Activated CD8-positive, alpha-beta memory T cell treated with anti-CD3 and anti-CD28 coated beads, Interleukin-2, amount 50 U/mL, for 48 hours (primary cell): ENCODE measurements at regions not wholly inside any gene's neighbourhood (a gene's known extent, or its start where the extent isn't known, plus 50 kb on each side); places are given as distances from the start of the nearest gene placed in this dataset.

ENCODE experiments used
- DNase-seq: peaks from one replicate; pipeline ENCODE4 v3.0.0-alpha.2; 2020

DNA sequence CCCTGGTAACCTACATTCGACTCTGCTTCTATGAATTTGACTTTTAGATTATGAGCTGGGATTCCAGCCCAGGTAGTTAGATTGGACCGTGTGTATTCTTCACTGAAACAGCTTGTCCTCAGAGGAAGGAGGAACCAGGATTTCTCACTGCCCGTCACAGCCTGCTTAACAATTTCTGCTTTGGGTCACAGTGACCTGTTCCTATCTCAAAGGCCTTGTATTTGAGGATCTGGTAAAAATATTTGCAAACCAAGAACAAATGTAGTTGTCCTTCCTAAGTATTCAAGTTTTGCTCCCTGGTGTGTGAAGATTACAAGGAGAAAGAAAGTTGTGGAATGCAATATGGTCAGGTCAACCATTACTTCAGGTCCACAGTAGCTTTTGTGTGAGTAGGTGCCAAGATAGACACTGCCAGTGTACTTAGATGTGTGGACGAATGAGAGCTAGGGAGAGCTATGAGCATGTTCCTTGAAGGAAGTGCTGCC, 55.1 kb downstream of the KIF4B start:
- no peak for DNase-seq

DNA sequence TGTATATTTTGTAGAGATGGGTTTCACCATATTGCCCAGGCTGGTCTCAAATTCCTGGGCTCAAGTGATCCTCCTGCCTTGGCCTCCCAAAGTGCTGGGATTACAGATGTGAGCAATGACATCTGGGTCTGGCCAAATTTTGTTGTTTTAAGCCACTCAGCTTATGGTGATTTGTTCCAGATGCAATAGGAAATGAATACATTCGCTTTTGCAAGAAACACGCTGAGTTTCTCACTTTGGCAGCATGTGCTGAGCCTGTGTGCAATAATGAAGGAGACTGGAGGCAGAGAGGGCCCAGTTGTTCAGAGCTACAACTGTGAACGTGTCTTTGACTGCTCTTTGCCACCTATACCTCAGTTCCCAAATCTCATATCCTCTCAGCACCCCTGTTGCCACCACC, 56.4 kb downstream of the KIF4B start:
- DNase-seq, result no peak

DNA sequence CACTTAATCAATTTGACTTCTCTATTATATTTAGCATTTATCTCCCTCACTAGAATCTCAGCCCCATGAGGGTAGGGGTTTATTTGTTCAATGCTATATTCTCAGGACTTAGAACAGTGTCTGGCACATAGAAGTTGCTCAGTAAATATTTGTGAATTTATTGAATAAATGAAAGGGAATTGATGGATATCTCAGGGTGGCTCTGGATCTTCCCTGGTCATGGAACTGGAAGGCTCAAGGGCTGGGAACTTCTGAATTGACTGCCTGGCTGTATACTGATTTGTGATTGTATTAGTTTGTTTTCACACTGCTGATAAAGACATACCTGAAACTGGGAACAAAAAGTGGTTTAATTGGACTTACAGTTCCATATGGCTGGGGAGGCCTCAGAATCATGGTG, 57.2 kb downstream of the KIF4B start:
- DNase-seq, result no peak

DNA sequence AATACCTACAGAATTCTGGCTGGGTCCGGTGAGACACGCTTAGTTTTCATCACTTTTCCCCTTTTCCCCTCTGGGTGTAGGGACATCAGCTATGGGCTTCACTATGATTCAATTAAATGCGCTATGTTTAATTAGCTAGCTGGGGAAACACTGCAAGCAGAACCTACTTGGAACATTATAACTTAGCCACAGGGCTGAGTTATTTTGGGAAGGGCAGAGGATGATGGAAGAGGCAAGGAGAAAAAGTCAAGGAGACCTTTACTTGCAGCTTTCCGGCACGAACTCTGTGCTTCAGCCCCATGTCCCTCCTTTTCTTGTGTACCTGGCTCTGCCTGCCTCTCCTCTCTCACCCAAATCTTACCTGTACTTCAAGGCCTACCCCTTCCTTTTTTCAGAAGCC, 62.8 kb downstream of the KIF4B start:
- DNase-seq, result no peak

DNA sequence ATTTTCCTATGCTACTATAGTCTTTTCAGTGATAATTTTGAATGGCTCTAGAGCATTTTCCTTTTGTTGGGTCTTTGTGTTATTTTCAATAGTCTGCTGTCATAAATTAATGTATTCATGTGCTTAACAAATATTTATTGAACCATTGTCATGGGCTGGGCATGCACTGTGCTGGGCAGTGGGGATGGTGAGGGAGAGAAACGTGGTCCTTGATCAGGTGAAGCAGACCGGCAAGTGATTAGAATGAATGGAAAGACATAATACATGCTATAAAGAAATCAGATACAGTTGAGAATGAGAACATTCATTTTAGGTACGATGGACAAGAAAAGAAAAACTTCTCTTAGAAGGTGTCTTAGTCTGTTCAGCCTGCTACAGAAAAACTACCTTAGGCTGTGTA, 66.1 kb downstream of the KIF4B start:
- DNase-seq, result no peak

DNA sequence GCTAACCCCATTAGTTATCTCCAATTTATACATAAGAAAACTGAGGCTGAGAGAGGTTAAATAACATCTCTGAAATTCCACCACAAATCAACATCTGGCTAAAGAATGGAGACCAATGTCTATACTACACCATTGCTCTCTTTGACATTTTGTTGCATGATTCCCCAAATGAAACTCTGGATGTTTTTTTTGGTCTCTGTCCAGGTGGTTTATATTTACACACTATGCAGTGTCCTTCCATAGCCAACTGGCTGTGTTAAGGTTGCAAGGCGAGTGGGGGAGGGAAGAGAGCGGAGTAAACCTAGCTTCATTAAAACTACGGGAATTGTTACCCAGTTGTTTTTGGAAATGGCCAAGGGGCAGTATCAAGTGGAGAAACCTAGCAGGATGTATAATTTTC, 67.2 kb downstream of the KIF4B start:
- DNase-seq, result no peak

DNA sequence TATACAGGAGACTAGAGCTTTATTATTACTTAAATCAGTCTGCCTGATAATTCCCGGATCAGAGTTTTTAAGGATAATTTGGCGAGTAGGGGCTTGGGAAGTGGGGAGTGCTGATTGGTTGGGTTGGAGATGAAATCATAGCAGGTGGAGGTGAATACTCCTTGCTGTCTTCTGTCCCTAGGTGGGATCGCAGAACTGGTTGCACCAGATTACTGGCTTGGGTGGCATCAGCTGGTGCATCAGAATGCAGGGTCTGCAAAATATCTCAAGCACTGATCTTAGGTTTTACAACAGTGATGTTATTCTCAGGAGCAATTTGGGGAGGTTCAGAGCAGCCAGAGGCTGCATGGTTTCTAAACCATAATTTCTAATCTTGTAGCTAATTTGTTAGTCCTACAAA, 68.1 kb downstream of the KIF4B start:
- no peak for DNase-seq

DNA sequence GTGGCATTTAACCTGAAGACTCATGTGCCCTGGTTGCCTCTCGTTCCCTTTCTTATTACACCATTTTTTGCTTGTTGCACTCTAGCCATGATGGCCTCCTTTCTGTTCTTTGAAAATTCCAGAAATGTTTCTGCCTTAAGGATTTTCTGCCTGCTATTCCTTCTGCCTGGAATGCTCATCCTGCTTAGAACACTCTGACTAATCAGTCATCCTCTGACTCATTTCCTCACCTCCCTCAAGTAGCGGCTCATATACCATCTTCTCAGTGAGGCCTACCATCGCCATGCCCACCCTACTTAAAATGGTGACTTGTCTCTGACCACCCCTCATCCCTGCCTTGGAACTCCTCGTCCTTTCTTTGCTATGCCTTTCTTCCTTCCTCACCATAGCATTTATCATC, 68.8 kb downstream of the KIF4B start:
- no peak for DNase-seq

DNA sequence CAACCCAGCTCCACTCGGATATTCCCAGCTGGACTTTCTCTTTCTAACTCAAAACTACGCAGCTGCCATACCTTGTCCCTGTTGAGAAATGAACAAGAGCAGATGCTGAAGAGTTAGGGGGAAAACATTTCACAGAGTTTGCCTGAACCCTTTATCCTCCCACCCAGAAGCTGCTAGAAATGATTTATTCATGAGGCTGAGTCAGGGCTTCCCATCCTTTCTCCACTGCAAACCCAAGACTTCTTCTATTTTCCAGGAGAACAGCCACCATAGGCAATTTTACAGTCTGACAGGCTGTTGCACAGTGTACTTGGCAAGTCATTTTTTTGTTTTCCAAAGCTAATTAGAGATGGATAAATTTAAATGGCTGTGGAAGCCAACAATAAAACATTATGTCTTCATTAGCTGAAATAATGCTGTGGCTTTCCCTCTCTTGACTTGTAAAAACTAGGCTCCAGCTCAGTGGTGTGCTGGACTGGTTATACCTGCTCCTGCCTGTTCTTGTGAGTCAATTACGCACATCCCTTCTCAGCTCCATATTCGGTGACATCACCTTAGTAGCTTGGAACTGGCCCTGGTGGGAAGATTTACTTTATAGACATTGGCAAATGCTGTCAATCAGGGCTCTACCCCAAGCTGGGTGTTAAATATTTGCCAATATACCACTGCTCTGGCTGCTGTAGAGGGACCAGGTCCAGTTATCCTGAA, 71.9 kb downstream of the KIF4B start:
- DNase-seq, result no peak

DNA sequence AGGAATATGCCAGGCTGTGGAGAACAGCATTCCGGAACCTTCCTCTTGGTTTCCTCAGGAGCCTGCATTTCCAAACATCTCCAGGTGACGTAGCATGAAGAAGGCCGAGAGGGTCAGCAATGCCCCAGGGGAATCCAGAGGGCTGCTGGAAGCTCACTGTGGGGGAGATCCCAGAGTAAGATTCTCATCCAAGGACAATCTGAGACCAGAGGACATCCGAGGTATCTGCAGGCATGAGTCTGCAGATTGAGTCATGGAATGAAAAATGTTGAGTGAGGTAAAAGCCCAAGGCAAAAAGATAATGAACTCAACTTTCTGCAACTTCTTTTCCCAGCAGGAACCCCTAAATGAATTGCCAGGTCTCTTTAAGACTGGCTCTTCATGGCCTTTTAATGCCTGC, 73.5 kb downstream of the KIF4B start:
- DNase-seq, result no peak

DNA sequence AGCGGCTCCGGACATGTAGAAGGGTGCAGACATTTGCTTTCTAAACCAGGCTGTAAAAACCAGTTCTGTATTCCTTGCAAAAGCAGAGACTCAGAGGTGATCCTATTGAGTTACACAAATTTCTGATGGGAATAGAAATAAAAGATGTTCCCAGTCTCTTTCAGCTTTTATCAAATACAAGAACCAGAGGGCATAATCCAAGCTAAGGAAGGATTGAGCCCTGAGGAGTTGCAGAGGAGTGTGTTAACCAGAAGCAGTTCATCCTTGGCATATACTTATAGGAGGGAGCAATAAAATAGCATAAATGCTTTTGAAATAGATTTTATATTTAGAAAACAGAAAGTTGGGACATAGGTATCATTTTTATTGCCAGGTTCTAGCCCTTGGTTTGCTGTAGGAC, 75.3 kb downstream of the KIF4B start:
- no peak for DNase-seq

DNA sequence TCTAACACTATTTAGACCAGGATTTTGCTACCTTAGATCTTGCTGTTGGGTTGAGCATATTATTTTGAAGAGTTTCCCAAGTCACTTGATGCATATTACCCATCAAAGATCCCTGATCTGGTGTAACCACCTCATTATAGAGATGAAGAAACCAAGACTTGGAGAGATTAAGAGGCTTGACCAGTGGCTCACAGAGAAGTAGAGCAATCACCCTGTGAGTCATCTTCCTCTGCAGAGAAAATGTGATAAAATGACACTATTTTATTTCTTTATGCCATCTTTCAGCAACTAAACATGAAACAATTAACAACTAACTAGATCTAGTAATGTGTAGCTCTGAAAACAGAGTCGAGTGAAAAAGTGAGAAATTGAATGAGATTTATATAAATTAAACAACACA, 76.1 kb downstream of the KIF4B start:
- DNase-seq, result no peak

DNA sequence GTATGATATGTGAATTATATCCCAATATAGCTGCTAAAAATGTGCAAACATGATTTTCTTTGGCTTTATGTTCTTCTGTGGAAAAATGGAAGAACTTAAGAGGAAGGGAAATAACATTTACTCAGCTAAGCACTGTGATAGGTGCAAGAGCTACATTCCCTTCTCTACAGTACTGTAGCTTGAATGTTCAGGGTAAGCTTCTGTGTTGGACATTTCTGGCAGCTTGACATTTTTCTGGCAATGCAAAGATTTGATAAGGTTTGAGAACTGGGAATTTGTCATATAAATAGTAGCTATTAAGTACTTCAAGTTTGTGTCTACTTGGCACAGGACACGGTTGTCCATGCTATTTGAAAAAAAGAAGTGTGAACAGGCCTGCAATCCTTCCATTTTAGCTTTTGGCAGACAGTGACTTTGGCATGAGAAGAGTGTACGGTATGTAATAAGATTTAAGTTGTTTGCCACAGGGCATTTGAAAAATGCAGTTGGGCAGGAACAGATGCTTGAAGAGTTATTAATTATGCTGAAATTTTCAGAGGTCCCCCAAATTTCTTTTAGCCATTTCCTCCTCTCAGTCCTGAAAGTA, 77.6 kb downstream of the KIF4B start:
- DNase-seq, result no peak

DNA sequence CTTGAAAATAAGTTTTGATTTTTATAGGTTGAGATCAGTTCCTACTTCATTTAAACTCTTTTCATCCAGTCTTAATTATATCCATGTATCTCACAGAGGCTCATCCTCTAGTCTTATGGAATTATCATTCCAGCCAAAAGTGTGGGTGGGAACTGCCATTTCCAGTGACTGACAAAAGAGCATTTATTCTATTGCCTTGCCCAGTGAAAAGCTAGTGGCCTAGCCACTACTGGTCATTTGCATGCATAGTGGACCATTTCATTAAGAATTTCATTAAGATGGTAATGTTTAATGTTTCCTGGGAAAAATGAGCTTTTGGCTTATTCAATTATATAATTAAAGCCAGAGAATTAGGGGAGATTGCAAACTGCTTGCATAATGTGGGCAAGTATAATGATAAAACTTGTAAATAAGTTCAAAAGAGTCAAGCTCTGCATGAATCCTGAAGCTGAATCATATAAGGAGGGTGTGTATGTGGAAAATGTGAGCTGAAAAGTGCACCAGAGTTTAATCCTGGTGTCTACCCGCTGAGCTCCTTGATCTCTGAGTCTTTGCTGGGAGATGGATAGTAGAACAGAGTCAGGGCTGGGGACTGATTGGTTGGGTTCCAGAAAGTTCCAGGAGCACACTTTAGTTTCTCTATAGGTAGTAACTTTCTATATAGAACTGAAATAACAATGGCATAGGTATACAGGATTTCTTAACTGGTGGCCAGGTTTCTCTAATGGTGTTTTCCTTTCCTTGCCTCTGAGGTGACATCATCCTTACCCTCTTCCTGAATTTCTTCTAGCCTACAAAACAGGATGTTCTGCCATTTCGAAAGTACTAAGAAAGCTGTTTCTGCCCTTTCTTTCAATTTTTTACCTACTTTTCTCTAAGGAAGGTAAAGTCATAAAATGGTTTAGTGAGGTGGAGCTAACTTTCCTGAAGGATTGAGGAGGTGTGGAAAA, 78.5 kb downstream of the KIF4B start:
- DNase-seq, result no peak

DNA sequence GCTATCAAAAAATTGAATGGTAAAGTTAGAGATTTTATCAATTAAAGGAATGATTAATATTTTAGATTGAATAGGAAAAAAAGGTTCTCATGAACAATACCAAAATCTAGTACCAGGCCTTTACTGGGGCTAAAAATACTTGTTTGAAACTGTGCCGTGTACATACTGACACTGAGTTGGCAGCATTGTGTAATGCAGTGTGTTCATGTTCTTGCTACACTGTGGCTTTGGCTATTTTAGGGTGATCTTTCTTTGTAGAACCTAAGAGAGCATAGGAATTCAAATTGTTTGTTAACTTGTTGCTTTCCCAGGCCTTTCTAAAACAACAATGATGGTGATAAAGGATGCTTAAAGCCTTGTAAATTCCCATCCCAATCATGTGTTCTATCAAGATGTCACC, 80.9 kb downstream of the KIF4B start:
- no peak for DNase-seq

DNA sequence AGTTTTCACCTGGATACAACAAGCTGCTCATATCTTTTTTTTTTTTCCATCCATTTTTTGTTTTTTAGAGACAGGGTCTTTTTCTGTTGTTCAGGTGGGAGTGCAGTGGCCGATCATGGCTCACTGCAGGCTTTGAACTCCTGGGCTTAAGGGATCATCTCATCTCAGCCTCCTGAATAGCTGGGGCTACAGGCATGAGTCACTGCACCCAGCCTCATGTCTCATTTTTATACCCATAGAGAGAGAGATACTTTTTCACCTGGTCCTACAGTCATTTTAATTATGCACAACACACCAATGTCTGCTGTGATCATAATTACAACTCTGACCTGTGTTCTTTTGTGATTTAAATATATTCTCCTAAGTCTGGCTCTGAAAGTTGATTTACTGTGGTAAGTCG, 84.4 kb downstream of the KIF4B start:
- DNase-seq, result no peak

DNA sequence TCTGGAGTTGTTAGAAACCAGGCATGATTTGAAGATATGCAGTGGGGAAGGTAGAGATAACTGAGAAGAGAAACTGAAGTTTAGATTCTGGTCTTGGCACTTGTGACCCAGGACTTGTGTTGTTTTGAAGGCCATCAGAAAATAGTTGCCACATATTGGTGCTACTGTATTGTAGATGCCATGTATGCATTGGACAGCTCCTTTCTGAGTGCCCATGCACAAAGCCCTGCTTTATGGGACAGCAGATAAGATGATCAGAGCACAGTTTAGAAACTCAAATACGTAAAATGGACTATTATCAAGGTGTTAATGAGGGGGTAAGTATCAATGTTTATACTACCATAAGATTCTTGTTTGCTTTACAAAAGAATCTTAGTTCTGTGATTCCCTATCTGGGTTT, 84.9 kb downstream of the KIF4B start:
- no peak for DNase-seq

DNA sequence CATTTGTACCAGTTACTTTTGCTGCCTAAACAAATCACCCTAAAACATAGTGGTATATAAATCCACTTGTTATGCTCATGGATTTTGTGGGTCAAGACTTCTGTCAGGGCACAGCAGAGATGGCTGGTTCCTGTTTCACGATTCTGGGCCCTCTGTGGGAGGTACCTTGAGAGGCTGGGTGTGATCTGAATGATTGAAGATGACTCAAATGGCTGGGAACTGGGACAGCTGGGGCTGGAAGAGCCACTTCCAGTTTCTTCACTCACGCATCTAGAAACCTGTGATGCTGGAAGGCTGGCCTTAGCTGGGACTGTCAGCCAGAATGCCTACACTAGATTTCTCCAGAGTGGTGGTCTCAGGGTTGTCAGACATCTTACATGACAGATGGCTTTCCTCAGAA, 88.1 kb downstream of the KIF4B start:
- no peak for DNase-seq

DNA sequence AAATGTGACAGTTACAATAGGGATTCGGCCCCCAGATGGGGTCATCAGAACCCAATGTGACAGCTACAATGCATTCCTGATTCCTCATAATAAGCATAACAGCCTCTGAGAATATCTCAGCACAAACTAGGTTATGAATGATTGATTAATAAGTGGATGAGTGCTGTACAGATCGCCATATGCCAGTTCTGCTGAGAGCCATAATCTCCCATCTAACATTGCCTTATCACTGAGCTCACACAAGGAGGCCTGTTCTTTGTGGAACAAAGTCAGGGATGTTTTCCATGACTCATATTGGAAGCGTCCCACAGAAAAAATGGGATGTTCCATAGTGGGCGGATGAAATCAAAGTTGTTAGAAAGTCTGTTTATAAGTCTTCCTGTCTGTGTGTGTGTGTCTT, 89.6 kb downstream of the KIF4B start:
- no peak for DNase-seq

DNA sequence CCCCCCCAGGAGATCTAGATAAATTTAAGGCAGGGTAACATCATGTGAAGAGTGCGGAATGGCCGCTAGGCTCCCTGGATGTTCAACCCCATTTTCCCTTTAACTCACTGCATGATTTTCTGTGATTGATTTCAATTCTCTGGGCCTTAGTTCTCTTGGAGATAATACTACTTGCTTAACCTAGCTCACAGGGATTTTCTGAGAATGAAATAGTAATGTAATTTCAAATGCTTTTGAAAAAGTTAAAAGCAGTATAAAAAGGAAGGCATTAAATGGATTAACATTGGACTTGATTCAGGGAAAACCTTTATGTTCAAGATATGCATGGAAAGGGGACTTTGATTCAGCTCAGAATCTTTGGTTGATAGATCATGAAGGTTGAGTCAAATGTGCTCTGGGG, 90.9 kb downstream of the KIF4B start:
- DNase-seq, result no peak

DNA sequence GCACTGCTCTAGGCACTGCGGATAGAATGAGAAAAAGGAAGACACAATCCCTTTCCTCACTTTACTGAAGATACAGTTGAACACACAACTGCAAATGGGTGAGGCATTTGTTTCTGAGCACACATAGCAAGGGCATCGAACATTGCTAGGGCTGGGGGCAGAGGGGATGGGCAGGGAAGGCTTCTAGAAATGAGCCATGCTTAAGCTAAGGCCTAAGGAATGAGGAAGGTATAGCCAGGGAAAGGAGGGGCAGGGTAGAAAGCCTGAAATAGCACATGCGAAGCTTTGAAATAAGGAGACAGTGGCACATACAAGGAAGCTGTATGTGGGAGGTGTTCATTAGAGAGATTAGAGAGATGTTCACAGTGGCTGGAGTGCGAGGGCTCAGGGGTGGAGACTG, 92.7 kb downstream of the KIF4B start:
- no peak for DNase-seq

DNA sequence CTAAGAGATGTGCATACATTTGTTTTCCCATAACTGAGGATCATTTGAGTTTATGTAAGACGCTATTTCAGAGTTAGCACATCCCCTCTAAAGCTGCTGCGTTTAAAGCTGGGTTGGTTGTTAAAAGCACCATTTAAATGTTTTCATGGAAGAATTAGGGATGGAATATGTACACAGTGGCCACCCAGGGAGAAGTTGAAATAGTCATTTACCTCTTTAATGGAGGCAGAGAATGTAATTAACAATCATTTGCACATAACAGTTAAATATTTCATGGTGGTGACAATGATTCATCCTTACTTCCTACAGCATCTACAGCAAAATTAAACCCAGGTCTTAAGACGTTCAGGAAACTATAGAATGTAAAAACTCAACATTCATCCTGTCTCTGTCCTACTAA, 100.3 kb downstream of the KIF4B start:
- DNase-seq, result no peak

DNA sequence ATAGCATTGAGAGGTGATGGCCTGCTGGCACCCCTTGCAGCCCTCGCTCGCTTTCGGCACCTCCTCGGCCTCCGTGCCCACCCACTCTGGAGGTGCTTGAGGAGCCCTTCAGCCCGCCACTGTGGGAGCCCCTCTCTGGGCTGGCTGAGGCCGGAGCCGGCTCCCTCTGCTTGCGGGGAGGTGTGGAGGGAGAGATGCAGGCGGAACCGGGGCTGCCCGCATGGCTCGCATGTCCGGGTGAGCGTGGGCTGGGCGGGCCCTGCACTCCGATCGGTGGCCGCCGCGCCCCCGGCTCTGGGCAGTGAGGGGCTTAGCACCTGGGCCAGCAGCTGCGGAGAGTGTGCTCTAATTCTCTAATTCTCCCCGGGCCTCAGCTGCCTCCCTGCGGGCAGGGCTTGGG, 101.1 kb downstream of the KIF4B start:
- DNase-seq, result no peak
